CMK (cell line): ENCODE measurements at regions not wholly inside any gene's neighbourhood (a gene's known extent, or its start where the extent isn't known, plus 50 kb on each side); places are given as distances from the start of the nearest gene placed in this dataset.

Source experiments
- DNase-seq: peaks from one replicate; pipeline ENCODE4 v3.0.0-alpha.2; 2010; ENCODE audit warnings: low read depth

GRCh38 chr6:156564127-156564806, 212.9 kb upstream of the ARID1B start:
- DNase-seq: peak; percentile 53

GRCh38 chr6:156563714-156564113, 213.5 kb upstream of the ARID1B start:
- DNase-seq: no peak

- DNase-seq: no peak
Measured at GRCh38 chr6:156562636-156563035, 214.5 kb upstream of the ARID1B start.

GRCh38 chr6:156562019-156562418, 215.2 kb upstream of the ARID1B start:
- DNase-seq: no peak

DNA sequence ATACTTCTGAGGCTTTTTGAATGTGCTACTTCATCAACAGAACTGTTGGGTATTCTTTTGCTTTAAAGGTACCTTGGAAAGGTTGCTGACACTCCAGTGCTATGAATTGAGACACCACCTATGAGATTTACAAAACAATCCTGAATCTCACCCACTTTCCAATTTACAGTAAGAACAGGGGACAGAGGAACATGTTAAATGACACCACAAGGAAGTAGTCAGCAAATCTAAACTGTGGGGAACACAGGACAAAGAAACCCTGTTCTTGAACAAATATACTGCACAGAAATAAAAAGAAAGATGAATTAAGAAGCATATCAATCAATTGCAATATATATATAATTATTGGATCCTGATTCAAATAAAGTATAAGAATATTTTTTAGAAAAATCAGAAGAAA, 216.7 kb upstream of the ARID1B start:
- DNase-seq: no peak

- no peak for DNase-seq
Measured at GRCh38 chr6:156559162-156559690, 218.0 kb upstream of the ARID1B start.

DNA sequence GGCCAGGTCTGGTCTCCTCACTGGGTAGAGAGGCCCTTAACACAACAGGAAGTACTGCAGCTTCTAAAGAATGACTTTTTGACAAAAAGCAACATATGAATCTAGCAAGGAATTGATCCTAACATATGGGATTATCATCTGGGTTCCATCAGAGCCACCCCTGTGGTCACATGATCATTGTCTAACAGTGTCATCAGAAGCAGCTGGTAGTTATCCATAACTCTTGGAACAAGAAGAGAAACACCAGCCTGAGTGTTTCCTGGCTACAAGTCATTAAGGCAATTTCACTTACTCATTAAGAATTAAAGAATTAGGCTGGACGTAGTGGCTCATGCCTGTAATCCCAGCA, 219.3 kb upstream of the ARID1B start:
- DNase-seq: no peak

GRCh38 chr6:156557251-156557910, 219.8 kb upstream of the ARID1B start:
- no peak for DNase-seq

DNA sequence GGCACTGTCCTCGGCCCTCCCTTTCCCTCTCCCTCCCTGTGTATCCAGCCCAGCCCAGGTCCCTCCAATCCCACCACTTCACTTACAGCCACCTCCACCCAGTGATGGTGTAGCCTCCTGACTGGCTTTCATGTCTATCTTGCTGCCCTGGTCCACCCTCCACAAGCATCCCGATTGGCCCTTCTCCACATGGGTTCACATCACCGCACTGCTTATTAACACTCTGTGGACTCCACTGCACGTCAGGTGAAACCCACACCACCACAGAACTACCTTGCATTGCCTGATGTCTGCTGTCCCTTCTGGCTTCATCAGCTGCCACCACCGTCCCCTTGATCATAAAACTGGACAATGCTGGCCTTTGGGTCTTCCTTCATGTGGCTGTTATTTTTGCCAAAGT, 220.4 kb upstream of the ARID1B start:
- DNase-seq: no peak

- no peak for DNase-seq
Measured at GRCh38 chr6:156555116-156555515, 222.1 kb upstream of the ARID1B start.

DNA sequence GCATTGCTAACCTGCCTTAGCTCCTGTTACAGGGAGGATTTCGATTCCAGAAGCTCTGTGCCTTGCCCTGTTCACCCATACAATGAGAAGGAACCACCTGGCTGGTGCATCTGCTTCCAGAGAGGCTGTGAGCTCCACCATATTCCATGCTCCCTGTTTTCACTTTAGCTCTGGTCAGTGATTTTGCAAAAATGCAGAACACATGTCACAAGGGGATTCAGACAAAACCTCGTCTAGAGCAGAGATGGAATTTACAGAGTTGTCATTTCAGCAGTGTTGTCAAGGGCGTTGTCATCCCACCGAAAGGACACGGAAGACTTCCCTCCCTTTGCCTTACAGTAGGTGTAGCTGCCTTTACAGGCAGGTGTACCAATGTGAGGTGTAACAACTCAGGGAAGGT, 223.0 kb upstream of the ARID1B start:
- DNase-seq: no peak

DNA sequence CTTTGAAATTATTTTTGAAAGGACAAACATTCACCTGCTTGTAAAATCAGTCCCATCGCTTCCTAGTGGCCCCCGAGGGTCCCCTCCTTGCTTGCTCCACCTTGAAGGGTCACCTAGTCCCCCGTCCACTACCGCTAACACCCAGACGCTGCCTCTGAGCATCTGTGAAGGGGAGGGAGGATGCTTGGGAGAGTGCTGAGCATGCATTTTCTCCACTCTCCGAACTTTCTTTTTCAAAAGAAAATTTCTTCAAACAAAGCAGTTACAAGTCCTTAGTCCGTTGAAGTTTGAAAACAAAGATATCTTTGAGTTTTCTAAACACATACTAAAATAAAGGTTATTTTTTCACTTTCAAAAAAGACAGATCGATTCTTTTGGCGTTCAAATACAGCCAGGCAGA, 224.3 kb upstream of the ARID1B start:
- no peak for DNase-seq

GRCh38 chr6:156550949-156551348, 226.2 kb upstream of the ARID1B start:
- DNase-seq: no peak

DNA sequence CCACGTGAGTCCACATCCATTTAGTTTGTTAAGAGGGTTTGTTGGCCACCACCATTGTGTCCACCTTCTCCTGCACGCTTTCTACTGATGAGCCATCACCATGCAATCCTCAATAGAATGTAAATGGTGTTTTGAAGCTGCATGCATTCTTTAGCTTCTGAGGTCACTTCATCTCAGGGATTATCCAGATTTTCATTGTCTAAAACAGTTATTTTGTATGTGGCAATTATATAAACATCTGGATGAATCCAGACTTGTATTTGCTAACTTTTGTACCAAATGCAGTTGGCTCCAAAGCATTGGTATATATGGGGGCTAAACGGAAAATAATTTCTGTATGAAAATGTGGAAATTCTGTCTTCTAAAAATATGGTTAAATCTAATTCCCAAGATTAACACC, 231.2 kb upstream of the ARID1B start:
- no peak for DNase-seq

DNA sequence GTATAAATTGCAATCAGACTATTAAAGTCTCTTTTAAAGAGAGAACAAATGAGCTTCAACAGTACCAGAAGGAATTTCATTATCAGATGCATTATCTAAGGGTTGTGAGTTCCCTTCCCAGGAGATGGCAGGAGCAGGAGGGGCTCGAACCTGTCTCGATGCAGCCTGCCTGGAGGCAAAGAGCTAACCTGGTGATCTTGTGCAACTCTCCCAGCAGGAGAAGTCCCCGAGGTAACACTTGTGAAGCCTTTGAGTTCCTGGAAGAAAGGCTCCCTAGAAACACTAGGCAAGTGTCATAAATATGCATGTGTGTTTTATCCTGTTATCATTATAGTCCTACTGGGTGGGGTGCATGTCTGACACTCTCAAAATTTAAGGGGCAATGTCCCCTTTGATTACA, 232.2 kb upstream of the ARID1B start:
- no peak for DNase-seq

DNA sequence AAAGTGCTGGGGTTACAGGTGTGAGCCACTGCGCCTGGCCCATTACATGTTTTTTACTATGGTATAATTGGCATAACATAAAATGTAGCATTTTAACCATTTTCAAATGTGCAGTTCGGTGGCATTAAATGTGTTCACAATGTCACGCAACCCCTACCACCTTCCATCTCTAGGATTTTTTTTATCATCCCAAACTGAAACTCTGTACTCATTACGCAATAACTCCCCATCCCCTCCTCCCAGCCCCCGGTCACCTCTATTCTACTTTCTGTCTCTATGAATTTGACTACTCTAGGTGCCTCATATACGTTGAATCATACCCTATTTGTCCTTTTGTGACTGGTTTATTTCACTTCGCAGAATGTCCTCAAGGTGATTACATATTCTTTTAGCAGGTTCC, 233.1 kb upstream of the ARID1B start:
- no peak for DNase-seq

DNA sequence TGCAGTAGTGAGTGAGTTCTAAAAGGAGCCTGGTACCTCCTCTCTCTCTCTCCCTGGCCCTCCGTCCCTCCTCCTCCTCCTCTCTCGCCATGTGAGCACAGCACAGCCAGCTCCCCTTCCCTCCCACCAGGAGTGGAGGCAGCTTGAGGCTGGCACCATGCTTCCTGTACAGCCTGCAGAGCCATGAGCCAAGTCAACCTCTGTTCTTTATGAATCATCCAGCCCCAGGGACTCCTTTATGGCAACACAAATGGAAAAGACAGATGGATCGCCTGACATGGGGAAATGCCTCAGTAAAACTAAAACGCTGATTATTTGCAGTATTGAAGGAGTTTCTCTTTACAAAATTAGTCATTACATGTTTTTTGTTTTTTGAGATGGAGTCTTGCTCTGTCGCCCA, 233.7 kb upstream of the ARID1B start:
- no peak for DNase-seq

DNA sequence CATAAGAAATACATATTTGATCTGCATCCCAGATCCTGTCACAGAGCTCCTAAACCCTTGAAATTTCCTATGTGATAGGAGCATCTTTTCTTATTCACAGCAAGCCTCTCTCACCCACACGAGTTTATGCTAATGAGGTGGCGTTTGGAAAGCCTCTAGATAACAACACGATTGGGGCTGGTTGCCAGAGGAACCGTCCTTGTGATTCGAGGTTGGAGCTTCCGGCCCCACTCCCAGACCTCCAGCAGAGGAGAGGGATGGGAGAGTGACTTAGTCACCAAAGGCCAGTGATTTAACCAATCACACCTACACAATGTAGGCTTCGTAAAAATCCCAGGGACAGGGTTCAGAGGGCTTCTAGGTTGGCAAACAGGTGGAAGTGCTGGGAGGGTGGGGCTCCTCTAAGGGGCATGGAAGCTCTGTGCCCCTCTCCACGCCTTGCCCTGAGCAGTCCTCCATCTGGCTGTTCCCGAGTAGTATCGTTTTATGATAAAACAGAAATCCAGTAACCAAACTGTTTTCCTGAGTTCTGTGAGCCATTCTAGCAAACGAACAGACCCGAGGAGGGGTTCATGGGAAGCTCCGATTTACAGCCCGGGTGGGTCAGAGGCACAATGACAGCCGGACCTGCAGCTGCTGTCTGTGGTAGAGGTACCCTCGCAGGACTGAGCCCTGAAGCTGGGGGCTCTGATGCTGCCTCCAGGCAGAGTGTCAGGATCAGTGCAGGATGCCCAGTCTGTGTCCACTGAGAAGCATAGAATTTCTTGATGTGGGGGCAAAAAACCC, 238.1 kb upstream of the ARID1B start:
- DNase-seq: no peak

- DNase-seq: no peak
Measured at GRCh38 chr6:156534594-156534993, 242.6 kb upstream of the ARID1B start.

DNA sequence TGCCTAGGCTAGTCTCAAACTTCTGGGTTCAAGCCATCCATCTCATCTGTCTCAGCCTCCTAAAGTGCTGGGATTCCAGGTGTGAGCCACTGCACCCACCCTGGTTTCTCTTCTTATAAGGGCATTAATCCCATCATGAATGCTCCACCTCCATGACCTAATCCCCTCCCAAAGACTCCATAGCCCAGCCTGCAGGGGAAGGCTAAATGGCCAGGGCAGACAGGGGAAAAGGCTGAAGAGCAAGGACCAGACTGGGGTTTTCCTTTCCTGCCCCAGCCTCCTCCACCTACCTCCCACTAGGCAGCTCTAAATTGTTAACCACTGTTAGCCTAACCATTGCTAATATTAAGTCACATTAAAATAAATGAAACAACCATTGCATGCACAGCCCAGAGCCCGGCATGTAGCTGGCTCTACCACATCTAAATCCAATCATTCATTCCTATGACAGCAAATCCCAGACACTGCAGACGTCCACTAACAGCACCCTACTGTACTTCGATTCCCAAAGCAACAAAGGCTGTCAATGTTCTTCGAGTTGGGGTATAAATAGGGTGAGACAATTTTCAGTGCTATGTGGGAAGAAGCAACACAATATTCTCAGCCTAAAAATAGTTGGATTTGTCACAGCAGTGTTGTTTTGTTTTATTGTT, 243.2 kb upstream of the ARID1B start:
- no peak for DNase-seq

DNA sequence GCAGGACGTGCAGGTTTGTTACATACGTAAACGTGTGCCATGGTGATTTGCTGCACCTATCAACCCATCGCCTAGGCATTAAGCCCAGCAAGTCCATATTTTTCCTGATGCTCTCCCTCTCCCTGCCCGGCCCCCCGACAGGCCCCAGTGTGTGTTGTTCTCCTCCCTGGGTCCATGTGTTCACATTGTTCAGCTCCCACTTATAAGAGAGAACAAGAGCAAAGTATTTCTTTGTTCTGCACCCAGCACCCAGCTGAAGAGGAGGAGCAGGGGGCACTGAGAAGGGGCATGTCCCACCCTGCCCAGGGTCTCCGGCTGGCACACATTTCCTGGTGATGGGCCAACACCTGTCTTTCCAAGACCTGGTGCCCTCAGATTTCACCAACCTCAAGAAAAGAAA, 251.1 kb upstream of the ARID1B start:
- DNase-seq: no peak

GRCh38 chr6:156525541-156525940, 251.6 kb upstream of the ARID1B start:
- DNase-seq: no peak

GRCh38 chr6:156519940-156520339, 257.2 kb upstream of the ARID1B start:
- no peak for DNase-seq
